HG02798 (cell line): ENCODE measurements at regions not wholly inside any gene's neighbourhood (a gene's known extent, or its start where the extent isn't known, plus 50 kb on each side); places are given as distances from the start of the nearest gene placed in this dataset.
A peak's percentile ranks its signal among the peaks of the same experiment; 100 is the strongest.

Source experiments
- ATAC-seq: cut with Tn5 transposase; IDR thresholded peaks from one replicate; pipeline ENCODE4 v1.9.1; 2021; ENCODE audit warnings: mild to moderate bottlenecking; ENCODE audit not compliant: unreplicated experiment, poor library complexity

GRCh38 chr7:132672200-132672990 lies 96.1 kb upstream of the PLXNA4 start:
- ATAC-seq, result no peak

GRCh38 chr7:132666774-132667172 lies 90.5 kb upstream of the PLXNA4 start:
- no peak for ATAC-seq

GRCh38 chr7:132666071-132666773 lies 90.0 kb upstream of the PLXNA4 start:
- no peak for ATAC-seq

GRCh38 chr7:132656846-132657776 lies 80.8 kb upstream of the PLXNA4 start:
- no peak for ATAC-seq

- no peak for ATAC-seq
Measured at GRCh38 chr7:132656341-132656740, 80.1 kb upstream of the PLXNA4 start.

GRCh38 chr7:132655131-132655727 lies 79.0 kb upstream of the PLXNA4 start:
- no peak for ATAC-seq

- ATAC-seq, result peak; percentile 72
Measured at GRCh38 chr7:132654150-132654549, 77.9 kb upstream of the PLXNA4 start.

GRCh38 chr7:132653366-132653930 lies 77.2 kb upstream of the PLXNA4 start:
- peak; percentile 47 for ATAC-seq

- ATAC-seq, result no peak
Measured at GRCh38 chr7:132652507-132652906, 76.2 kb upstream of the PLXNA4 start.

GRCh38 chr7:132650498-132650897 lies 74.2 kb upstream of the PLXNA4 start:
- no peak for ATAC-seq

- no peak for ATAC-seq
Measured at GRCh38 chr7:132647311-132647710, 71.0 kb upstream of the PLXNA4 start.

- no peak for ATAC-seq
Measured at GRCh38 chr7:132646052-132646451, 69.8 kb upstream of the PLXNA4 start.

GRCh38 chr7:132643302-132643701 lies 67.0 kb upstream of the PLXNA4 start:
- no peak for ATAC-seq

- ATAC-seq, result no peak
Measured at GRCh38 chr7:132641238-132641637, 65.0 kb upstream of the PLXNA4 start.

GRCh38 chr7:132639983-132640382 lies 63.7 kb upstream of the PLXNA4 start:
- no peak for ATAC-seq

- no peak for ATAC-seq
Measured at GRCh38 chr7:132638000-132638399, 61.7 kb upstream of the PLXNA4 start.

- ATAC-seq, result no peak
Measured at GRCh38 chr7:132636581-132636980, 60.3 kb upstream of the PLXNA4 start.

- no peak for ATAC-seq
Measured at GRCh38 chr7:132635127-132635526, 58.9 kb upstream of the PLXNA4 start.

GRCh38 chr7:132630834-132631233 lies 54.6 kb upstream of the PLXNA4 start:
- ATAC-seq, result no peak
